Activated CD4-positive, alpha-beta T cell treated with anti-CD3 and anti-CD28 coated beads, Interleukin-2, amount 10 ng/mL, durations not matched to agents 24 days and 14 days (primary cell): ENCODE measurements at regions not wholly inside any gene's neighbourhood (a gene's known extent, or its start where the extent isn't known, plus 50 kb on each side); places are given as distances from the start of the nearest gene placed in this dataset.

Experiments used
- DNase-seq: peaks from one replicate; pipeline ENCODE4 v3.0.0; 2022
- H3K27ac Mint-ChIP-seq: one replicate; pipeline ENCODE4 v1.8.0; 2022; ENCODE audit warnings: mild to moderate bottlenecking, mixed read lengths
- H3K27me3 Mint-ChIP-seq: one replicate; pipeline ENCODE4 v1.8.0; 2022; ENCODE audit warnings: mixed read lengths
- H3K36me3 Mint-ChIP-seq: one replicate; pipeline ENCODE4 v1.8.0; 2022; ENCODE audit warnings: low read depth, mild to moderate bottlenecking, mixed read lengths
- H3K4me1 Mint-ChIP-seq: one replicate; pipeline ENCODE4 v1.8.0; 2021; ENCODE audit warnings: mixed read lengths
- H3K4me3 Mint-ChIP-seq: one replicate; pipeline ENCODE4 v1.8.0; 2022; ENCODE audit warnings: mild to moderate bottlenecking, moderate library complexity, mixed read lengths
- H3K9me3 Mint-ChIP-seq: one replicate; pipeline ENCODE4 v1.8.0; 2021; ENCODE audit warnings: mixed read lengths
- intact Hi-C: fragments of 100-400 bp; cut with micrococcal nuclease; formaldehyde crosslinking; loops from one replicate; pipeline ENCODE4 v1.15.1; 2023

DNA sequence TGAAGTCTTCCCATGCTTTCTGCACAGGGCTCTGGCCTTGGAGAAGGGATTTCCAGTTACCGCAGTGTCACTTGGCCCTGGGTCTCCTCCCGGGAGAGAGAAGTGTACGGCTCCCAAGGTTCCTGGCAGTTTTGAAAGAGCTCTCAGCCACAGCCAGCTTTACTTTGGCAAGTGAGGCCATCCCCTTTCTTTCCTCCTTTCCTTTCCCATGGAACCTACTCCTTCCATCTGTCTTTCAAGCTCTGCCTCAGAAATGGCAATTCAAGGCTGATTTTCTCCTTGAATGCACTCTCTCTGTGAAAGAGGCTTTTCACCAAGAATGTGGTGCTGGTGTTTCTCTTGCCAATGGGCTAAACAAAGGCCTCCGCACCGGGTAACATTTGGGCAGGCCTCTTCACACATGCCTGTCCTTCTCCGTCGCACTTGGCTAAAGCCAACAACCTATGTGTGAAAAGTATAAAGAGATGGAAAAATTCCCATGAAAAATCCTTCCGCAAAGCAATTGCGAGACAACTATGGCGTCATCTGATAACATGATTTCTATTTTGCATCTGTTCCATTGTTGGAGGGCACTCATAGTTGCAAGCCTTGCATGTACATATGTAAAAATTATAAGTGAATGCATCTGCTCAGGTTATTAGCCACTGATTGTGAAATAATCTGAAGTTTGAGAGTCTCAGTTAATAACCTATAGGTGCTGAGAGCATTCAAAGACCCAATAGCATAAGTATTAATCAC is 125.4 kb downstream of the PFKFB3 start:
- Mint-ChIP-seq H3K4me1 (peaks cover 4% of the 10 kb centered on the region), H3K9me3 (peaks cover 11% of the 10 kb centered on the region), H3K4me3 (no peak overlapping the region), H3K27ac (no peak overlapping the region), H3K36me3 (peaks cover 40% of the 10 kb centered on the region), H3K27me3 (no peaks in the 10 kb centered on the region)
- no peak for DNase-seq
- intact Hi-C loops = no loop called here

GRCh38 chr10:6328699-6329423 is 126.1 kb downstream of the PFKFB3 start:
- Mint-ChIP-seq H3K36me3 (peaks cover 47% of the 10 kb centered on the region), H3K9me3 (peaks cover 17% of the 10 kb centered on the region), H3K27ac (no peak overlapping the region), H3K4me1 (peaks cover 4% of the 10 kb centered on the region), H3K27me3 (no peaks in the 10 kb centered on the region), H3K4me3 (no peak overlapping the region)
- intact Hi-C loops = no loop called here
- DNase-seq = no peak

GRCh38 chr10:6333086-6333485 is 130.4 kb downstream of the PFKFB3 start:
- peaks cover 21% of the 10 kb centered on the region for H3K9me3 Mint-ChIP-seq
- no peak overlapping the region for H3K4me3 Mint-ChIP-seq
- DNase-seq = no peak
- H3K27me3 Mint-ChIP-seq = no peaks in the 10 kb centered on the region
- intact Hi-C loops = no loop called here
- H3K4me1 Mint-ChIP-seq = peaks cover 4% of the 10 kb centered on the region
- H3K36me3 Mint-ChIP-seq = peaks cover 40% of the 10 kb centered on the region
- no peak overlapping the region for H3K27ac Mint-ChIP-seq

GRCh38 chr10:6333973-6334372 is 131.2 kb downstream of the PFKFB3 start:
- H3K9me3 Mint-ChIP-seq = peaks cover 21% of the 10 kb centered on the region

GRCh38 chr10:6336016-6336415 is 133.3 kb downstream of the PFKFB3 start:
- Mint-ChIP-seq H3K27me3 (no peaks in the 10 kb centered on the region), H3K4me1 (peaks cover 6% of the 10 kb centered on the region), H3K27ac (no peak overlapping the region), H3K9me3 (peaks cover 15% of the 10 kb centered on the region), H3K36me3 (peaks cover 26% of the 10 kb centered on the region), H3K4me3 (no peak overlapping the region)
- no peak for DNase-seq
- intact Hi-C loops = no loop called here

More at GRCh38 chr10:6333973-6334372, 131.2 kb downstream of the PFKFB3 start:
- DNase-seq = no peak
- Mint-ChIP-seq H3K4me3 (no peak overlapping the region), H3K27me3 (no peaks in the 10 kb centered on the region), H3K36me3 (peaks cover 33% of the 10 kb centered on the region), H3K4me1 (peaks cover 6% of the 10 kb centered on the region), H3K27ac (no peak overlapping the region)
- intact Hi-C loops = no loop called here

DNA sequence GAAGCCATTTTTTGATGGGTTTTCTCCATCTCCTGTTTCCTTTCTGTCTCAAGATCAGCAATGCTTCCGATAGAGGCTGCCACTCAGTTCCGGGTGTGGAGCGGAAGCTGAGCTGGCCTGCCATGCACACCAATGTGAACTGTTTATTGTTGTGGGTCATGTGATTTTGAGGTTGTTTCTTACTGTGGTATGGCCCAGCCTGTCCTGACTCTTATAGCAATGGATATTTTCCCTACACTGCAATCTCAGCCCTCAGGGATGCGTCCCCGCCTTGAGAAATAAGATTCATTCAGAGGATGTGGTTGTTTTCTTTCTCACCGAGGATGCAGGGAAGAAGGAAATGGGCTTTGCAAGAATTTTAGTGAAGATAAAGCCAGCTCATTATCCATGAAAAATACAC is 134.7 kb downstream of the PFKFB3 start:
- Mint-ChIP-seq H3K4me1 (peaks cover 6% of the 10 kb centered on the region), H3K36me3 (peaks cover 17% of the 10 kb centered on the region), H3K9me3 (peaks cover 15% of the 10 kb centered on the region), H3K27ac (no peak overlapping the region), H3K4me3 (no peak overlapping the region), H3K27me3 (no peaks in the 10 kb centered on the region)
- no peak for DNase-seq
- intact Hi-C loops = no loop called here

GRCh38 chr10:6338361-6338760 is 135.6 kb downstream of the PFKFB3 start:
- Mint-ChIP-seq H3K36me3 (peaks cover 11% of the 10 kb centered on the region), H3K4me1 (peaks cover 9% of the 10 kb centered on the region), H3K4me3 (no peak overlapping the region), H3K27ac (no peak overlapping the region), H3K9me3 (peaks cover 9% of the 10 kb centered on the region), H3K27me3 (no peaks in the 10 kb centered on the region)
- no peak for DNase-seq
- intact Hi-C loops = no loop called here

DNA sequence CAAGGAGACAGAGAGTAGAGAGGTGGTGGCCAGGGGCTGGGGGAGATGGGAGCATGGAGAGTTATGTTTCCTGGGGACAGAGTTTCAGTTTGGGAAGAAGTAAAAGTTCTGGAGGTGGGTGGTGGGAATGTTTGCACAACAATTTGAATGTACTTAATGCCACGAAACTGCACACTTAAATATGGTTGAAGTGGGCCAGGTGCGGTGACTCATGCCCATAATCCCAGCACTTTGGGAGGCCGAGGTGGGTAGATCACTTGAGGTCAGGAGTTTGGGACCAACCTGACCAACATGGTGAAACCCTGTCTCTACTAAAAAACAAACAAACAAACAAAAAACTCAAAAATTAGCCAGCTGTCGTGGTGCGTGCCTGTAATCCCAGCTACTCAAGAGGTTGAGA is 137.2 kb downstream of the PFKFB3 start:
- intact Hi-C loops = no loop called here
- H3K9me3 Mint-ChIP-seq = peaks cover 3% of the 10 kb centered on the region
- DNase-seq = no peak
- H3K4me3 Mint-ChIP-seq = no peak overlapping the region
- H3K4me1 Mint-ChIP-seq = peaks cover 11% of the 10 kb centered on the region
- no peaks in the 10 kb centered on the region for H3K27me3 Mint-ChIP-seq
- H3K36me3 Mint-ChIP-seq = no peaks in the 10 kb centered on the region
- H3K27ac Mint-ChIP-seq = no peak overlapping the region

GRCh38 chr10:6342096-6342685 is 139.5 kb downstream of the PFKFB3 start:
- peaks cover 11% of the 10 kb centered on the region for H3K9me3 Mint-ChIP-seq
- H3K36me3 Mint-ChIP-seq = peaks cover 9% of the 10 kb centered on the region
- no peak for DNase-seq
- no peak overlapping the region for H3K27ac Mint-ChIP-seq
- H3K4me1 Mint-ChIP-seq = peaks cover 27% of the 10 kb centered on the region
- intact Hi-C loops = no loop called here
- no peak overlapping the region for H3K4me3 Mint-ChIP-seq
- H3K27me3 Mint-ChIP-seq = no peaks in the 10 kb centered on the region

GRCh38 chr10:6343305-6344010 is 140.7 kb downstream of the PFKFB3 start:
- no peak overlapping the region for H3K27ac Mint-ChIP-seq
- no peaks in the 10 kb centered on the region for H3K27me3 Mint-ChIP-seq
- intact Hi-C loops = no loop called here
- no peak overlapping the region for H3K4me3 Mint-ChIP-seq
- H3K9me3 Mint-ChIP-seq = peaks cover 11% of the 10 kb centered on the region
- H3K36me3 Mint-ChIP-seq = peaks cover 9% of the 10 kb centered on the region
- DNase-seq = no peak
- peaks cover 39% of the 10 kb centered on the region for H3K4me1 Mint-ChIP-seq

- intact Hi-C loops = no loop called here
- Mint-ChIP-seq H3K27me3 (no peaks in the 10 kb centered on the region), H3K27ac (peak overlapping the region; percentile 21), H3K36me3 (peaks cover 13% of the 10 kb centered on the region), H3K4me3 (no peak overlapping the region), H3K9me3 (peaks cover 15% of the 10 kb centered on the region), H3K4me1 (peaks cover 47% of the 10 kb centered on the region)
- DNase-seq = no peak
Measured at GRCh38 chr10:6345404-6345803, 142.7 kb downstream of the PFKFB3 start.

DNA sequence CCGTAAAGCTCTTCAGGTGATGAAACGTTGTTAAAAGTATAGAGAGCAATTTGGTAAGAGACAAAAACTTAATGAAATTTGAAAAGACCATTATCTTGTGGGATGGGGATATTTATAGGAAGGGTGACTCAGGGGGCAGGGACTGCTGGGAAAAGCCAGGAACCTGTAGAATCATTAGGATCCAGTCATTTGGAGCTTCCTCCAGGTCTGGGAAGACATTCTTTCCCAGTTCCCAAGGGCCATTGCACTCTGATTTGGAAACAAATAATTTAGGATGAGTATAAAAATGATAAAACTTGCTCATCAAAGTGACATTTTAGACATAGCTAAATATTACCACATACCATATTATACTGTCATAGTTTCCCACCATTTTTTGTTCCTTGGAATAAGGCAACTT is 143.9 kb downstream of the PFKFB3 start:
- H3K27me3 Mint-ChIP-seq = no peaks in the 10 kb centered on the region
- H3K4me1 Mint-ChIP-seq = peaks cover 50% of the 10 kb centered on the region
- no peak for DNase-seq
- H3K9me3 Mint-ChIP-seq = peaks cover 15% of the 10 kb centered on the region
- peaks cover 13% of the 10 kb centered on the region for H3K36me3 Mint-ChIP-seq
- H3K27ac Mint-ChIP-seq = peak overlapping the region; percentile 35
- H3K4me3 Mint-ChIP-seq = no peak overlapping the region
- intact Hi-C loops = no loop called here

DNA sequence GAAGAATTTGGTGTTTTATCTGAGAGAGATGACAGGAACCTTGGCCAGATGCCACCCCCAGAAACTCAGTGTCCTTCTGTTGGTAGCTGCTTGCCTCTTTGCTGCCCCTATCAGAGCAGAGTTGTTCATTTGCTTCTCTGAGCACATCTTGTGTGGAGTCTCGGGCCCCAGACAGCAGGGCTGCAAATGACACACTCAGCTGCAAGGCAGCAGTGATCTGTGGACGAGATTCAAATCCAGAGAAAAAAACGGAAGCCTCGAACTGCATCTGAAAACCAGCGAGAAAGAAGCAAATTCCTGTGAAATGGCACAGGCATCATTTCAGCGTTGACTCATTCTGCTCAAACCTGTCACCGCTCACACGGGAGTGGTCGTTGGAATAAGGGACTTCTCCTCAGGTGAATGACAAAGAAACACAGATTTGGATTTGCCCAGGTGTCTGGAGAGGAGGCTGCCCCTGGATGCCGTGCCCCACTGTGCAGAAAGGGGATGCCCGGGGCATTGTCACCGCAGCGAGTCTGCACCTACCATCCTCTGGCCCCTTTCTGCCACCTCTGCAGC is 144.7 kb downstream of the PFKFB3 start:
- H3K9me3 Mint-ChIP-seq = peaks cover 15% of the 10 kb centered on the region
- peak overlapping the region; percentile 78 for H3K4me3 Mint-ChIP-seq
- intact Hi-C loops = no loop called here
- no peaks in the 10 kb centered on the region for H3K27me3 Mint-ChIP-seq
- DNase-seq = peak; percentile 78
- H3K27ac Mint-ChIP-seq = peak overlapping the region; percentile 92
- H3K36me3 Mint-ChIP-seq = peaks cover 13% of the 10 kb centered on the region
- peaks cover 50% of the 10 kb centered on the region for H3K4me1 Mint-ChIP-seq
